IMR-90 (cell line): ENCODE measurements at regions not wholly inside any gene's neighbourhood (a gene's known extent, or its start where the extent isn't known, plus 50 kb on each side); places are given as distances from the start of the nearest gene placed in this dataset.

ENCODE experiments used
- ATAC-seq: fragments of 200-7000 bp; cut with Tn5 transposase; 2 replicates; pipeline ENCODE4 v1.9.1; 2020; ENCODE audit warnings: low read depth, mild to moderate bottlenecking, moderate library complexity
- BruUV-seq: library from RNA; stranded (reverse); fragments of 400-500 nt; replicated peaks from 2 replicates; lab custom pipeline; 2021; lab: Mats Ljungman, UMichigan
- CTCF ChIA-PET: fragments of 300-600 bp; formaldehyde crosslinking; extraction: SDS; loops from one replicate; lab custom pipeline; 2021; ENCODE audit warnings: antibody characterized with exemption; lab: Yijun Ruan, JAX
- POLR2A ChIA-PET: fragments of 300-600 bp; sonication (Branson Sonifier 250); formaldehyde crosslinking; loops from one replicate; lab custom pipeline; 2022; ENCODE audit warnings: antibody characterized with exemption; ENCODE audit not compliant: unreplicated experiment; lab: Charles Lee
- DNase-seq: peaks from one replicate; pipeline ENCODE4 v3.0.0; 2013
- H2AFZ ChIP-seq: replicated peaks from 2 replicates; pipeline ENCODE3; 2013; ENCODE audit warnings: low read length, mild to moderate bottlenecking; ENCODE audit not compliant: poor library complexity
- H2AK5ac ChIP-seq: 2 replicates; pipeline ENCODE4 v1.6.1; 2013; ENCODE audit warnings: low read depth, low read length, inconsistent platforms
- H2AK9ac ChIP-seq: replicated peaks from 2 replicates; pipeline ENCODE3; 2013; ENCODE audit warnings: mild to moderate bottlenecking, low read depth, low read length, moderate library complexity; ENCODE audit not compliant: poor library complexity
- H2BK120ac ChIP-seq: 2 replicates; pipeline ENCODE4 v1.6.1; 2013; ENCODE audit warnings: low read depth, low read length, inconsistent platforms
- H2BK15ac ChIP-seq: 3 replicates; pipeline ENCODE4 v1.6.1; 2013; ENCODE audit warnings: low read depth, low read length, inconsistent platforms
- H2BK20ac ChIP-seq: 2 replicates; pipeline ENCODE4 v1.6.1; 2013; ENCODE audit warnings: low read depth, mild to moderate bottlenecking, inconsistent platforms, low read length, moderate library complexity
- H2BK5ac ChIP-seq: 2 replicates; pipeline ENCODE4 v1.6.1; 2013; ENCODE audit warnings: mild to moderate bottlenecking, low read depth, low read length, inconsistent platforms; ENCODE audit not compliant: poor library complexity, severe bottlenecking
- H3K14ac ChIP-seq: replicated peaks from 2 replicates; pipeline ENCODE4 v1.6.1; 2013; ENCODE audit warnings: low read depth, low read length, inconsistent platforms
- H3K18ac ChIP-seq: 2 replicates; pipeline ENCODE4 v1.6.1; 2013; ENCODE audit warnings: low read depth, low read length, control low read depth
- H3K23ac ChIP-seq: 2 replicates; pipeline ENCODE4 v1.6.1; 2013; ENCODE audit warnings: low read depth, low read length, inconsistent platforms
- H3K27ac ChIP-seq: 2 replicates; pipeline ENCODE4 v1.5.1; 2013; ENCODE audit warnings: mild to moderate bottlenecking, control low read depth, low read length; ENCODE audit not compliant: insufficient read depth
- H3K27me3 ChIP-seq: 2 replicates; pipeline ENCODE4 v1.6.1; 2013; ENCODE audit warnings: low read length; ENCODE audit not compliant: control insufficient read depth, insufficient read depth
- H3K36me3 ChIP-seq: 2 replicates; pipeline ENCODE4 v1.6.1; 2013; ENCODE audit warnings: low read length, mixed read lengths; ENCODE audit not compliant: control insufficient read depth, insufficient read depth
- H3K4ac ChIP-seq: 2 replicates; pipeline ENCODE4 v1.6.1; 2013; ENCODE audit warnings: low read depth, low read length, inconsistent platforms
- H3K4me1 ChIP-seq: 2 replicates; pipeline ENCODE4 v1.6.1; 2013; ENCODE audit warnings: low read length, mixed read lengths; ENCODE audit not compliant: control insufficient read depth, insufficient read depth
- H3K4me2 ChIP-seq: 2 replicates; pipeline ENCODE4 v1.6.1; 2013; ENCODE audit warnings: low read depth, mild to moderate bottlenecking, control low read depth, low read length, moderate library complexity
- H3K4me3 ChIP-seq: 2 replicates; pipeline ENCODE4 v1.5.1; 2013; ENCODE audit warnings: low read depth, mild to moderate bottlenecking, control low read depth, low read length, moderate library complexity; ENCODE audit not compliant: insufficient read depth
- H3K56ac ChIP-seq: 2 replicates; pipeline ENCODE4 v1.6.1; 2013; ENCODE audit warnings: low read length, inconsistent platforms; ENCODE audit not compliant: insufficient read depth; ENCODE audit errors: extremely low read depth
- H3K79me1 ChIP-seq, 2 experiments: 2 replicates each; pipeline ENCODE4 v1.6.1; 2013; ENCODE audit warnings: low read length in 2 of 2, inconsistent platforms in 1 of 2, low read depth in 1 of 2
- H3K9ac ChIP-seq: 2 replicates; pipeline ENCODE4 v1.6.1; 2013; ENCODE audit warnings: low read depth, low read length, control low read depth
- H3K9me1 ChIP-seq: 2 replicates; pipeline ENCODE4 v1.6.1; 2013; ENCODE audit warnings: low read length, inconsistent platforms; ENCODE audit not compliant: insufficient read depth
- H3K9me3 ChIP-seq: 2 replicates; pipeline ENCODE4 v1.6.1; 2013; ENCODE audit warnings: low read length; ENCODE audit not compliant: control insufficient read depth, insufficient read depth
- H4K20me1 ChIP-seq: 2 replicates; pipeline ENCODE4 v1.6.1; 2013; ENCODE audit warnings: low read length, inconsistent platforms; ENCODE audit not compliant: insufficient read depth
- H4K5ac ChIP-seq: 2 replicates; pipeline ENCODE4 v1.6.1; 2013; ENCODE audit warnings: mild to moderate bottlenecking, low read depth, low read length, control low read depth
- H4K8ac ChIP-seq, 2 experiments: 2 replicates each; pipeline ENCODE4 v1.6.1; 2013; ENCODE audit warnings: low read depth in 2 of 2, low read length in 2 of 2, control low read depth in 1 of 2, inconsistent platforms in 1 of 2
- H4K91ac ChIP-seq: 2 replicates; pipeline ENCODE4 v1.6.1; 2013; ENCODE audit warnings: low read depth, low read length, inconsistent platforms; ENCODE audit not compliant: insufficient read depth
- BHLHE40 ChIP-seq: fragments of 150-350 bp; IDR thresholded peaks from 2 replicates; pipeline ENCODE4 v1.6.1; 2016; ENCODE audit warnings: mild to moderate bottlenecking, low read depth, low read length
- CEBPB ChIP-seq: IDR thresholded peaks from 2 replicates; pipeline ENCODE4 v1.6.1; 2012; ENCODE audit warnings: low read depth, low read length, improper control_type of control experiment
- CHD1 ChIP-seq: IDR thresholded peaks from 2 replicates; pipeline ENCODE4 v1.6.1; 2012; ENCODE audit warnings: low read depth, low read length, improper control_type of control experiment
- ELK1 ChIP-seq: fragments of 150-350 bp; IDR thresholded peaks from 2 replicates; pipeline ENCODE4 v1.6.1; 2016; ENCODE audit warnings: low read depth, mild to moderate bottlenecking, low read length, moderate library complexity, borderline replicate concordance
- FOS ChIP-seq: fragments of 150-350 bp; IDR thresholded peaks from 2 replicates; pipeline ENCODE4 v1.6.1; 2016; ENCODE audit warnings: low read depth, low read length
- MAFK ChIP-seq: IDR thresholded peaks from 2 replicates; pipeline ENCODE4 v1.6.1; 2012; ENCODE audit warnings: low read depth, low read length, improper control_type of control experiment
- MAZ ChIP-seq: IDR thresholded peaks from 2 replicates; pipeline ENCODE4 v1.6.1; 2012; ENCODE audit warnings: low read depth, mild to moderate bottlenecking, low read length, improper control_type of control experiment, moderate library complexity, borderline replicate concordance
- MXI1 ChIP-seq: IDR thresholded peaks from 2 replicates; pipeline ENCODE4 v1.6.1; 2012; ENCODE audit warnings: low read depth, mild to moderate bottlenecking, low read length, moderate library complexity, borderline replicate concordance
- NFE2L2 ChIP-seq: fragments of 150-350 bp; IDR thresholded peaks from 2 replicates; pipeline ENCODE4 v1.6.1; 2016; ENCODE audit warnings: low read depth, mild to moderate bottlenecking, low read length
- POLR2A ChIP-seq: IDR thresholded peaks from 2 replicates; pipeline ENCODE4 v1.6.1; 2012; ENCODE audit warnings: mild to moderate bottlenecking, low read depth, low read length
- RAD21 ChIP-seq: IDR thresholded peaks from 2 replicates; pipeline ENCODE4 v1.6.1; 2012; ENCODE audit warnings: low read length, improper control_type of control experiment
- RCOR1 ChIP-seq: IDR thresholded peaks from 2 replicates; pipeline ENCODE4 v1.6.1; 2012; ENCODE audit warnings: mild to moderate bottlenecking, low read length, improper control_type of control experiment; ENCODE audit not compliant: insufficient replicate concordance
- RFX5 ChIP-seq: IDR thresholded peaks from 2 replicates; pipeline ENCODE4 v1.8.0; 2012; ENCODE audit warnings: low read depth, mild to moderate bottlenecking, low read length, moderate library complexity
- SMC3 ChIP-seq: fragments of 150-350 bp; IDR thresholded peaks from 2 replicates; pipeline ENCODE4 v1.6.1; 2016; ENCODE audit warnings: low read depth, mild to moderate bottlenecking, antibody characterized with exemption, low read length, moderate library complexity
- USF2 ChIP-seq: fragments of 150-350 bp; IDR thresholded peaks from 2 replicates; pipeline ENCODE4 v1.6.1; 2017; ENCODE audit warnings: mild to moderate bottlenecking, antibody characterized with exemption, low read length, low read depth
- WGBS, 2 experiments: methylation state at CpG; one replicate each; pipeline versions ENCODE4 v1.1.5 to v1.1.7; 2013; ENCODE audit warnings: missing lambda C conversion rate in 2 of 2; ENCODE audit not compliant: insufficient read length in 1 of 2; ENCODE audit errors: extremely low coverage in 2 of 2; 5-methylcytosine and 5-hydroxymethylcytosine counted together
- dilution Hi-C: fragments of 300-500 bp; cut with HindIII; formaldehyde crosslinking; loops from one replicate; pipeline ENCODE4 v1.14.3; 2018; ENCODE audit warnings: low sequenced_read_pairs; ENCODE audit not compliant: unreplicated experiment
- in situ Hi-C: fragments of 300-500 bp; cut with MboI; formaldehyde crosslinking; loops from 3 replicates; pipeline ENCODE4 v1.14.3; 2019; ENCODE audit warnings: low sequenced_read_pairs, inconsistent platforms, mixed read lengths
- intact Hi-C: fragments of 100-400 bp; cut with micrococcal nuclease; formaldehyde crosslinking; loops from 2 replicates; pipeline ENCODE4 v1.10.0; 2022
- TF ChIP-seq, protein P1 (sequence below): conservative IDR thresholded peaks from 2 replicates; pipeline ENCODE4 v1.5.1; 2012; ENCODE audit warnings: mild to moderate bottlenecking, low read depth, low read length, improper control_type of control experiment

GRCh38 chrX:150312931-150313330, 50.2 kb upstream of the MAMLD1 start:
- Histone ChIP-seq H3K23ac (no peak overlapping the region), H3K79me1 (no peaks in the 10 kb centered on the region), H2AK9ac (no peak overlapping the region), H3K36me3 (no peaks in the 10 kb centered on the region), H2BK15ac (no peak overlapping the region), H3K27me3 (peaks cover 10% of the 10 kb centered on the region), H3K18ac (no peak overlapping the region), H3K4ac (no peak overlapping the region), H2BK20ac (no peak overlapping the region), H4K5ac (no peak overlapping the region), H3K14ac (no peak overlapping the region), H3K9me1 (no peaks in the 10 kb centered on the region), H4K8ac (no peak overlapping the region), H3K4me2 (no peak overlapping the region), H3K4me3 (no peak overlapping the region), H2AK5ac (no peak overlapping the region), H2AFZ (no peak overlapping the region), H3K9ac (no peak overlapping the region), H3K9me3 (no peaks in the 10 kb centered on the region; the same call in 1 of the 2 replicates), H2BK5ac (no peak overlapping the region), H3K27ac (no peak overlapping the region), H4K91ac (no peak overlapping the region), H2BK120ac (no peak overlapping the region), H4K20me1 (no peaks in the 10 kb centered on the region), H3K56ac (no peak overlapping the region), H3K4me1 (peaks cover 2% of the 10 kb centered on the region; the same call in 1 of the 2 replicates)
- WGBS, 2 experiments, result no CpG with 5 or more reads among the region's 3 CpGs
- DNase-seq, result no peak
- ChIA-PET POLR2A (no interaction called here), CTCF (no interaction called here)
- dilution Hi-C loops, result no loop called here
- in situ Hi-C loops, result no loop called here
- intact Hi-C loops, result no loop called here
- no TSS peak for BruUV-seq
- no peak for TF ChIP-seq CHD1
- TF ChIP-seq NFE2L2, result no peak
- TF ChIP-seq, protein P1, sequence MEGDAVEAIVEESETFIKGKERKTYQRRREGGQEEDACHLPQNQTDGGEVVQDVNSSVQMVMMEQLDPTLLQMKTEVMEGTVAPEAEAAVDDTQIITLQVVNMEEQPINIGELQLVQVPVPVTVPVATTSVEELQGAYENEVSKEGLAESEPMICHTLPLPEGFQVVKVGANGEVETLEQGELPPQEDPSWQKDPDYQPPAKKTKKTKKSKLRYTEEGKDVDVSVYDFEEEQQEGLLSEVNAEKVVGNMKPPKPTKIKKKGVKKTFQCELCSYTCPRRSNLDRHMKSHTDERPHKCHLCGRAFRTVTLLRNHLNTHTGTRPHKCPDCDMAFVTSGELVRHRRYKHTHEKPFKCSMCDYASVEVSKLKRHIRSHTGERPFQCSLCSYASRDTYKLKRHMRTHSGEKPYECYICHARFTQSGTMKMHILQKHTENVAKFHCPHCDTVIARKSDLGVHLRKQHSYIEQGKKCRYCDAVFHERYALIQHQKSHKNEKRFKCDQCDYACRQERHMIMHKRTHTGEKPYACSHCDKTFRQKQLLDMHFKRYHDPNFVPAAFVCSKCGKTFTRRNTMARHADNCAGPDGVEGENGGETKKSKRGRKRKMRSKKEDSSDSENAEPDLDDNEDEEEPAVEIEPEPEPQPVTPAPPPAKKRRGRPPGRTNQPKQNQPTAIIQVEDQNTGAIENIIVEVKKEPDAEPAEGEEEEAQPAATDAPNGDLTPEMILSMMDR, result no peak
- no peak for TF ChIP-seq FOS
- no peak for TF ChIP-seq MAFK
- TF ChIP-seq POLR2A, result no peak
- TF ChIP-seq RAD21, result no peak
- TF ChIP-seq SMC3, result no peak
- no peak for TF ChIP-seq ELK1
- no peak for TF ChIP-seq BHLHE40
- TF ChIP-seq CEBPB, result no peak
- TF ChIP-seq RCOR1, result no peak
- TF ChIP-seq MAZ, result no peak
- no peak for TF ChIP-seq MXI1
- no peak for TF ChIP-seq RFX5
- no peak for TF ChIP-seq USF2
- no peak for ATAC-seq
